K562 (cell line): ENCODE measurements at regions not wholly inside any gene's neighbourhood (a gene's known extent, or its start where the extent isn't known, plus 50 kb on each side); places are given as distances from the start of the nearest gene placed in this dataset.
A peak's percentile ranks its signal among the peaks of the same experiment; 100 is the strongest.

Experiments used
- ATAC-seq: fragments of 200-7000 bp; cut with Tn5 transposase; 3 replicates; pipeline ENCODE4 v1.9.1; 2020; ENCODE audit warnings: moderate library complexity
- BruUV-seq: library from RNA; stranded (reverse); fragments of 400-500 nt; replicated peaks from 2 replicates; lab custom pipeline; 2021; lab: Mats Ljungman, UMichigan
- CTCF ChIA-PET: fragments of 300-600 bp; formaldehyde crosslinking; extraction: SDS; loops from one replicate; lab custom pipeline; 2021; ENCODE audit warnings: low intra/inter-chr PET ratio; lab: Yijun Ruan, JAX
- POLR2A ChIA-PET: fragments of 300-600, 350-650 bp; sonication (Branson Sonifier 250); formaldehyde crosslinking; extraction: SDS; loops from one replicate; lab custom pipeline; 2021; ENCODE audit warnings: antibody characterized with exemption, inconsistent platforms; lab: Yijun Ruan, JAX
- DNase-seq, 4 experiments: peaks; one replicate each; pipeline versions ENCODE4 v3.0.0 to v3.0.0-alpha.2; 2011 to 2018; ENCODE audit warnings: low spot score in 3 of 4, mixed read lengths in 3 of 4; ENCODE audit errors: extremely low read depth in 1 of 4
- FAIRE-seq: peaks from 2 replicates; lab custom pipeline; 2011; peaks lifted over from hg19 to GRCh38; lab: Jason Lieb, UNC
- H2AFZ ChIP-seq: 2 replicates; pipeline ENCODE4 v1.6.0; 2011; ENCODE audit warnings: low read depth, low read length, control low read depth, inconsistent platforms
- H3K27ac ChIP-seq: fragments of 200-600 bp; 3 replicates; pipeline ENCODE4 v1.8.0; 2011; ENCODE audit warnings: low read depth, mild to moderate bottlenecking, control low read depth, inconsistent platforms, low read length, moderate library complexity, mixed read lengths; ENCODE audit errors: extremely low read depth
- H3K27me3 ChIP-seq, 2 experiments: fragments of 300-600 bp in 1 of 2; 2 replicates in 1 of 2; 3 replicates in 1 of 2; pipeline versions ENCODE4 v1.6.0 to v1.8.0; 2011; ENCODE audit warnings: inconsistent platforms in 2 of 2, low read length in 2 of 2, mild to moderate bottlenecking in 1 of 2, mixed read lengths in 1 of 2, moderate library complexity in 1 of 2; ENCODE audit not compliant: control insufficient read depth in 2 of 2, insufficient read depth in 2 of 2
- H3K36me3 ChIP-seq: fragments of 300-600 bp; 3 replicates; pipeline ENCODE4 v1.8.0; 2011; ENCODE audit warnings: mild to moderate bottlenecking, low read length, inconsistent platforms; ENCODE audit not compliant: control insufficient read depth, insufficient read depth
- H3K4me1 ChIP-seq, 2 experiments: fragments of 200-600 bp in 1 of 2; replicated peaks in 1 of 2; 2 replicates in 1 of 2; 3 replicates in 1 of 2; pipeline versions ENCODE4 v1.5.1 to v1.8.0; 2011; ENCODE audit warnings: inconsistent platforms in 2 of 2, low read length in 2 of 2, mild to moderate bottlenecking in 1 of 2, mixed read lengths in 1 of 2, moderate library complexity in 1 of 2; ENCODE audit not compliant: control insufficient read depth in 2 of 2, insufficient read depth in 2 of 2
- H3K4me2 ChIP-seq: 2 replicates; pipeline ENCODE4 v1.6.1; 2011; ENCODE audit warnings: low read length, control low read depth, inconsistent platforms, mixed read lengths; ENCODE audit not compliant: insufficient read depth
- H3K4me3 ChIP-seq: fragments of 200-600 bp; sonication (generic), shearing (Covaris generic); 2 replicates; pipeline ENCODE4 v1.5.1; 2016; ENCODE audit warnings: control low read depth, inconsistent platforms
- H3K79me2 ChIP-seq: fragments of 200-600 bp; 3 replicates; pipeline ENCODE4 v1.8.0; 2011; ENCODE audit warnings: low read length, inconsistent platforms; ENCODE audit not compliant: control insufficient read depth, insufficient read depth
- H3K9ac ChIP-seq, 2 experiments: 2 replicates each; pipeline versions ENCODE4 v1.6.0 to v1.6.1; 2011; ENCODE audit warnings: low read depth in 2 of 2, low read length in 2 of 2, control low read depth in 1 of 2, inconsistent platforms in 1 of 2, mild to moderate bottlenecking in 1 of 2, mixed read lengths in 1 of 2; ENCODE audit not compliant: insufficient read depth in 1 of 2
- H3K9me1 ChIP-seq: one replicate; pipeline ENCODE4 v1.6.0; 2011; ENCODE audit warnings: inconsistent platforms, mild to moderate bottlenecking, low read length, moderate library complexity; ENCODE audit not compliant: control insufficient read depth, insufficient read depth
- H3K9me3 ChIP-seq: replicated peaks from 2 replicates; pipeline ENCODE4 v1.5.1; 2011; ENCODE audit warnings: low read depth, low read length, inconsistent platforms; ENCODE audit not compliant: control insufficient read depth, insufficient read depth
- H4K20me1 ChIP-seq: replicated peaks from 2 replicates; pipeline ENCODE4 v1.6.1; 2011; ENCODE audit warnings: low read length, inconsistent platforms, mixed read lengths; ENCODE audit not compliant: control insufficient read depth, insufficient read depth
- CHCHD3 ChIP-seq: fragments of 250-450 bp; sonication (Bioruptor Pico); IDR thresholded peaks from 2 replicates; pipeline ENCODE4 v2.1.2; 2022; ENCODE audit warnings: mild to moderate bottlenecking
- MEIS2 ChIP-seq: fragments of 450-650 bp; IDR thresholded peaks from 2 replicates; pipeline ENCODE4 v1.6.1; 2014; ENCODE audit warnings: mild to moderate bottlenecking; ENCODE audit not compliant: partially characterized antibody
- PBX2 ChIP-seq, 2 experiments: IDR thresholded peaks in 1 of 2; conservative IDR thresholded peaks in 1 of 2; 2 replicates each; pipeline ENCODE4 v1.6.1; 2016; ENCODE audit warnings: low read depth in 2 of 2, mild to moderate bottlenecking in 1 of 2, missing compliant biosample characterization in 1 of 2, missing genetic modification characterization in 1 of 2, moderate library complexity in 1 of 2
- ZNF347 ChIP-seq: fragments of 450-650 bp; formaldehyde crosslinking; IDR thresholded peaks from 2 replicates; pipeline ENCODE4 v1.4.0; 2020; ENCODE audit warnings: low read depth, mild to moderate bottlenecking, moderate library complexity
- ZNF586 ChIP-seq: fragments of 450-650 bp; formaldehyde crosslinking; conservative IDR thresholded peaks from 2 replicates; pipeline ENCODE4 v1.4.0; 2020; ENCODE audit warnings: mild to moderate bottlenecking, moderate library complexity
- WGBS: fragments of 100-300 bp; shearing (Covaris generic); methylation state at CpG from one replicate; pipeline ENCODE4 v1.1.6; 2016; ENCODE audit warnings: low coverage, mixed read lengths; ENCODE audit not compliant: insufficient coverage; ENCODE audit errors: missing lambda C conversion rate; 5-methylcytosine and 5-hydroxymethylcytosine counted together
- in situ Hi-C: fragments of 300-500 bp; cut with MboI; formaldehyde crosslinking; loops from 4 replicates; pipeline ENCODE4 v1.15.0; 2018; ENCODE audit warnings: inconsistent platforms, mixed read lengths
- intact Hi-C: fragments of 100-400 bp; cut with micrococcal nuclease; formaldehyde crosslinking; loops from 2 replicates; pipeline ENCODE4 v1.14.2; 2022
- TF ChIP-seq, protein P1 (sequence below), 2 experiments: fragments of 450-650 bp; conservative IDR thresholded peaks; 2 replicates each; pipeline ENCODE4 v1.6.1; 2017; ENCODE audit warnings: mild to moderate bottlenecking in 2 of 2, moderate library complexity in 2 of 2

- 19% methylated on average over 1 of the region's 1 CpG for WGBS
- ChIA-PET POLR2A (no interaction called here), CTCF (no interaction called here)
- intact Hi-C loops = no loop called here
- H3K79me2 ChIP-seq = no peaks in the 10 kb centered on the region
- no peaks in the 10 kb centered on the region for H3K36me3 ChIP-seq
- H3K9ac ChIP-seq = no peak overlapping the region
- no TSS peak for BruUV-seq
- DNase-seq = no peak
- no peaks in the 10 kb centered on the region for H3K9me3 ChIP-seq
- in situ Hi-C loops = no loop called here
- no peaks in the 10 kb centered on the region for H3K27me3 ChIP-seq
- TF ChIP-seq ZNF586 = no peak
- peak; percentile 74 for TF ChIP-seq MEIS2
- no peak for TF ChIP-seq ZNF347
- TF ChIP-seq, protein P1, sequence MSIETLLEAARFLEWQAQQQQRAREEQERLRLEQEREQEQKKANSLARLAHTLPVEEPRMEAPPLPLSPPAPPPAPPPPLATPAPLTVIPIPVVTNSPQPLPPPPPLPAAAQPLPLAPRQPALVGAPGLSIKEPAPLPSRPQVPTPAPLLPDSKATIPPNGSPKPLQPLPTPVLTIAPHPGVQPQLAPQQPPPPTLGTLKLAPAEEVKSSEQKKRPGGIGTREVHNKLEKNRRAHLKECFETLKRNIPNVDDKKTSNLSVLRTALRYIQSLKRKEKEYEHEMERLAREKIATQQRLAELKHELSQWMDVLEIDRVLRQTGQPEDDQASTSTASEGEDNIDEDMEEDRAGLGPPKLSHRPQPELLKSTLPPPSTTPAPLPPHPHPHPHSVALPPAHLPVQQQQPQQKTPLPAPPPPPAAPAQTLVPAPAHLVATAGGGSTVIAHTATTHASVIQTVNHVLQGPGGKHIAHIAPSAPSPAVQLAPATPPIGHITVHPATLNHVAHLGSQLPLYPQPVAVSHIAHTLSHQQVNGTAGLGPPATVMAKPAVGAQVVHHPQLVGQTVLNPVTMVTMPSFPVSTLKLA (conservative IDR thresholded peaks at IDR 0.05) = no peak
- TF ChIP-seq CHCHD3 = no peak
- no peak for TF ChIP-seq PBX2 (CRISPR knock-in tag; IDR thresholded peaks at IDR 0.05; ENCODE audit: low read depth)
- TF ChIP-seq PBX2 (tag; conservative IDR thresholded peaks at IDR 0.05; ENCODE audit: low read depth) = peak; percentile 60; the same call in 1 of the 2 replicates
- no peak overlapping the region for H3K27ac ChIP-seq
- H3K4me1 ChIP-seq = no peaks in the 10 kb centered on the region
- FAIRE-seq = no peak
- no peaks in the 10 kb centered on the region for H4K20me1 ChIP-seq
- no peak overlapping the region for H3K4me3 ChIP-seq
- no peak for ATAC-seq
- no peaks in the 10 kb centered on the region for H3K9me1 ChIP-seq
- H2AFZ ChIP-seq = no peak overlapping the region
- no peak overlapping the region for H3K4me2 ChIP-seq
Measured at GRCh38 chr21:23789864-23790263, 1817.4 kb downstream of the MRPL39 start.
